ENCODE measurements at regions not wholly inside any gene's neighbourhood (a gene's known extent, or its start where the extent isn't known, plus 50 kb on each side); places are given as distances from the start of the nearest gene placed in this dataset.

GRCh38 chr9:89814340-89815040 is 209.7 kb downstream of the GADD45G start:
- Mint-ChIP-seq H3K27ac (no peak overlapping the region), H3K27me3 (no peaks in the 10 kb centered on the region), H3K36me3 (no peaks in the 10 kb centered on the region), H3K4me1 (peaks cover 16% of the 10 kb centered on the region), H3K9me3 (no peaks in the 10 kb centered on the region), H3K4me3 (no peak overlapping the region)

- peaks cover 18% of the 10 kb centered on the region for H3K4me1 Mint-ChIP-seq
- H3K27ac Mint-ChIP-seq: no peak overlapping the region
- no peaks in the 10 kb centered on the region for H3K36me3 Mint-ChIP-seq
- H3K9me3 Mint-ChIP-seq: no peaks in the 10 kb centered on the region
- H3K27me3 Mint-ChIP-seq: no peaks in the 10 kb centered on the region
- H3K4me3 Mint-ChIP-seq: no peak overlapping the region
These were observed 210.5 kb downstream of the GADD45G start for GRCh38 chr9:89815061-89815902.

GRCh38 chr9:89815903-89816573 is 211.2 kb downstream of the GADD45G start:
- Mint-ChIP-seq H3K27me3 (no peaks in the 10 kb centered on the region), H3K27ac (no peak overlapping the region), H3K36me3 (no peaks in the 10 kb centered on the region), H3K4me1 (peaks cover 21% of the 10 kb centered on the region), H3K4me3 (no peak overlapping the region), H3K9me3 (no peaks in the 10 kb centered on the region)

- peaks cover 21% of the 10 kb centered on the region for H3K4me1 Mint-ChIP-seq
- H3K36me3 Mint-ChIP-seq: no peaks in the 10 kb centered on the region
- no peaks in the 10 kb centered on the region for H3K27me3 Mint-ChIP-seq
- H3K9me3 Mint-ChIP-seq: no peaks in the 10 kb centered on the region
- no peak overlapping the region for H3K27ac Mint-ChIP-seq
- H3K4me3 Mint-ChIP-seq: no peak overlapping the region
These were observed 212.5 kb downstream of the GADD45G start for GRCh38 chr9:89817151-89817950.

- Mint-ChIP-seq H3K27ac (no peak overlapping the region), H3K4me3 (no peak overlapping the region), H3K9me3 (no peaks in the 10 kb centered on the region), H3K36me3 (no peaks in the 10 kb centered on the region), H3K27me3 (no peaks in the 10 kb centered on the region), H3K4me1 (peaks cover 5% of the 10 kb centered on the region)
These were observed 215.5 kb downstream of the GADD45G start for GRCh38 chr9:89820337-89820736.

GRCh38 chr9:89821081-89821480 is 216.3 kb downstream of the GADD45G start:
- H3K4me3 Mint-ChIP-seq: no peak overlapping the region
- no peaks in the 10 kb centered on the region for H3K27me3 Mint-ChIP-seq
- H3K27ac Mint-ChIP-seq: no peak overlapping the region
- H3K36me3 Mint-ChIP-seq: no peaks in the 10 kb centered on the region
- no peaks in the 10 kb centered on the region for H3K9me3 Mint-ChIP-seq
- H3K4me1 Mint-ChIP-seq: peaks cover 5% of the 10 kb centered on the region

- H3K9me3 Mint-ChIP-seq: no peaks in the 10 kb centered on the region
- H3K4me3 Mint-ChIP-seq: no peak overlapping the region
- H3K36me3 Mint-ChIP-seq: no peaks in the 10 kb centered on the region
- H3K27me3 Mint-ChIP-seq: no peaks in the 10 kb centered on the region
- H3K27ac Mint-ChIP-seq: no peak overlapping the region
- H3K4me1 Mint-ChIP-seq: peaks cover 16% of the 10 kb centered on the region
These were observed 218.2 kb downstream of the GADD45G start for GRCh38 chr9:89822996-89823395.

GRCh38 chr9:89825669-89826068 is 220.9 kb downstream of the GADD45G start:
- peaks cover 22% of the 10 kb centered on the region for H3K4me1 Mint-ChIP-seq
- no peaks in the 10 kb centered on the region for H3K27me3 Mint-ChIP-seq
- no peaks in the 10 kb centered on the region for H3K9me3 Mint-ChIP-seq
- no peak overlapping the region for H3K27ac Mint-ChIP-seq
- peaks cover 2% of the 10 kb centered on the region for H3K36me3 Mint-ChIP-seq
- no peak overlapping the region for H3K4me3 Mint-ChIP-seq

GRCh38 chr9:89826186-89826585 is 221.4 kb downstream of the GADD45G start:
- Mint-ChIP-seq H3K36me3 (peaks cover 2% of the 10 kb centered on the region), H3K27me3 (no peaks in the 10 kb centered on the region), H3K4me1 (peaks cover 22% of the 10 kb centered on the region), H3K9me3 (no peaks in the 10 kb centered on the region), H3K27ac (no peak overlapping the region), H3K4me3 (no peak overlapping the region)

GRCh38 chr9:89829346-89829745 is 224.5 kb downstream of the GADD45G start:
- H3K27ac Mint-ChIP-seq: no peak overlapping the region
- H3K36me3 Mint-ChIP-seq: peaks cover 2% of the 10 kb centered on the region
- no peak overlapping the region for H3K4me3 Mint-ChIP-seq
- no peaks in the 10 kb centered on the region for H3K9me3 Mint-ChIP-seq
- H3K27me3 Mint-ChIP-seq: no peaks in the 10 kb centered on the region
- peaks cover 22% of the 10 kb centered on the region for H3K4me1 Mint-ChIP-seq

- Mint-ChIP-seq H3K4me3 (no peak overlapping the region), H3K4me1 (no peaks in the 10 kb centered on the region), H3K36me3 (no peaks in the 10 kb centered on the region), H3K27me3 (no peaks in the 10 kb centered on the region), H3K9me3 (no peaks in the 10 kb centered on the region), H3K27ac (no peak overlapping the region)
These were observed 230.9 kb downstream of the GADD45G start for GRCh38 chr9:89835666-89836065.

- no peak overlapping the region for H3K27ac Mint-ChIP-seq
These were observed 232.5 kb downstream of the GADD45G start for GRCh38 chr9:89837162-89837933.

GRCh38 chr9:89837934-89838310 is 233.1 kb downstream of the GADD45G start:
- H3K27ac Mint-ChIP-seq: no peak overlapping the region
- H3K27me3 Mint-ChIP-seq: no peaks in the 10 kb centered on the region
- no peaks in the 10 kb centered on the region for H3K36me3 Mint-ChIP-seq
- no peaks in the 10 kb centered on the region for H3K9me3 Mint-ChIP-seq
- no peak overlapping the region for H3K4me3 Mint-ChIP-seq
- no peaks in the 10 kb centered on the region for H3K4me1 Mint-ChIP-seq

More at GRCh38 chr9:89837162-89837933, 232.5 kb downstream of the GADD45G start:
- Mint-ChIP-seq H3K4me1 (no peaks in the 10 kb centered on the region), H3K36me3 (no peaks in the 10 kb centered on the region), H3K27me3 (no peaks in the 10 kb centered on the region), H3K9me3 (no peaks in the 10 kb centered on the region), H3K4me3 (no peak overlapping the region)

- no peak overlapping the region for H3K27ac Mint-ChIP-seq
- no peaks in the 10 kb centered on the region for H3K36me3 Mint-ChIP-seq
- no peaks in the 10 kb centered on the region for H3K4me1 Mint-ChIP-seq
- H3K27me3 Mint-ChIP-seq: no peaks in the 10 kb centered on the region
- H3K9me3 Mint-ChIP-seq: no peaks in the 10 kb centered on the region
- H3K4me3 Mint-ChIP-seq: no peak overlapping the region
These were observed 233.8 kb downstream of the GADD45G start for GRCh38 chr9:89838621-89839020.

GRCh38 chr9:89839449-89839848 is 234.6 kb downstream of the GADD45G start:
- H3K27ac Mint-ChIP-seq: no peak overlapping the region
- H3K4me1 Mint-ChIP-seq: no peaks in the 10 kb centered on the region
- no peaks in the 10 kb centered on the region for H3K9me3 Mint-ChIP-seq
- no peaks in the 10 kb centered on the region for H3K36me3 Mint-ChIP-seq
- H3K4me3 Mint-ChIP-seq: no peak overlapping the region
- H3K27me3 Mint-ChIP-seq: no peaks in the 10 kb centered on the region

Measured in activated naive CD4-positive, alpha-beta T cell treated with anti-CD3 and anti-CD28 coated beads, Interleukin-2, amount 50 U/mL, for 24 hours (primary cell).